Activated CD8-positive, alpha-beta memory T cell treated with anti-CD3 and anti-CD28 coated beads, Interleukin-2, amount 50 U/mL, for 4 hours (primary cell): ENCODE measurements at regions not wholly inside any gene's neighbourhood (a gene's known extent, or its start where the extent isn't known, plus 50 kb on each side); places are given as distances from the start of the nearest gene placed in this dataset.

Experiments
- DNase-seq: peaks from one replicate; pipeline ENCODE4 v3.0.0-alpha.2; 2020

DNA sequence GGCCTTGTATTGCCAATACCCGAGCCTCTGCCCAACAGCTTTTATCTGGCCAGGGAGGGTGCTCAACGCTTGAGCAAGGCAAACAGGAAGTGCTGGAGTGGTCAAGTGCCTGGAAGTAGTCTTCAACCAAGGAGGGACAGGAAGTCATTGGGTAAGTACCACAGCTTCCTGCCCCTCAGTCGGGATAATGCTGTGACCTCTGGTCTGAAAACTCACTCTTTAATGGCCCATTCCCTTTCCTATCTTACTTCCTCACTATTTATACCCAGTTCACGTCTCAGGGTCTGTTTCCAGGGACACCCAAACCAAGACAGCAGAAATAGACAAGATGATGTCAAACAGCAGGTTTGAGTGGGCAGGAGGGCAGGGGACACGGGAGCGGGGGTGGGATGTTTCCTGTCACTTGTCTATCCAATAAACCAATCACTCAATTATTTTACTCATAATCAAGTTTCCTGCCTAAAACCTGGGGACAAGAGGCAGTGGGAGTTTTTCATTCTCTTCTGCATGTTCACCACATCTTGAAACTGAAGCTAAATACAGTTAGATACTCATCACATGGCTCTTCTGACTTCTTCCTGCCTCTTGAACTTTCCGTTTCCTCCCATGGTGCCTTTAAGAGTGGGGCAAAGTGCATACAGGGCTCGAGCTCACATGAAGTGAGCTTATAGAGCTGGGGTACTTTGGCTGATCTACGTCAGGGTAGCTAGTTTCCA is 68.9 kb upstream of the CAB39 start:
- peak; percentile 49 for DNase-seq

DNA sequence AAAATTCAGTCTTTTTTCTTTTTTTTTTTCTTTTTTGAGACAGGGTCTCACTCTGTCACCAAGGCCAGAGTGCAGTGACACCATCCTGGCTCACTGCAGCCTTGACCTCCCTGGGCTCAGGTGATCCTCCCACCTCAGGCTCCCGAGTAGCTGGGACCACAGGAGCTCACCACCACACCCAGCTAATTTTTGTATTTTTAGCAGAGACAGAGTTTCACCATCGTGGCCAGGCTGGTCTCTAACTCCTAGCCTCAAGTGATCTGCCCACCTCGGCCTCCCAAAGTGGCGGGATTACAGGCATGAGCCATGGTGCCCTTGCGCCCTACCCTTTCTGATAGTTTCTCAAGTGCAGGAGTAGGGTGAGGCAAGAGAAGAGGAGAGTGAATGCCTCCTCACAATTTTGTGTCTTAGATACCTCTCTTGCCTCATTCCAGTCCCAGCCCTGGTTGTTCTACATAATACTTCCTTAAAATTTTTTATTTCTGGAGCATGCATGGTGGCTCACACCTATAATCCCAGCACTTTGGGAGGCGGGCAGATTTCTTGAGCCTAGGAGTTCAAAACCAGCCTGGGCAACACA is 68.2 kb upstream of the CAB39 start:
- no peak for DNase-seq

DNA sequence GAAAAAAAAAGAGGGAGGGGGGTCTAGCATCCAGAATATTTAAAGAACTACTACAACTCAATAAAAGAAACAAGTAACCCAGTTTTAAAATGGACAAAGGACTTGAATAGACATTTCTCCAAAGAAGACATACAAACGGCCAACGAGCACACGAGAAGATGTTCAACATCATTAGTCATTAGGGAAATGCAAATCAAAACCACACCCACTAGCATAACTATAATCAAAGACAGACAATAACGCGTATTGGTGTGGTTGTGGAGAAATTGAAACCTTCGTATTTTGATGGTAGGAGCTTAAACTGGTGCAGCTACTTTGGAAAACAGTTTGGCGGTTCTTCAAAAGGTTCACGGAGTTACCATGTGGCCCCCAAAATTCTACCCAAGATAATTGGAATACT is 64.3 kb upstream of the CAB39 start:
- no peak for DNase-seq

DNA sequence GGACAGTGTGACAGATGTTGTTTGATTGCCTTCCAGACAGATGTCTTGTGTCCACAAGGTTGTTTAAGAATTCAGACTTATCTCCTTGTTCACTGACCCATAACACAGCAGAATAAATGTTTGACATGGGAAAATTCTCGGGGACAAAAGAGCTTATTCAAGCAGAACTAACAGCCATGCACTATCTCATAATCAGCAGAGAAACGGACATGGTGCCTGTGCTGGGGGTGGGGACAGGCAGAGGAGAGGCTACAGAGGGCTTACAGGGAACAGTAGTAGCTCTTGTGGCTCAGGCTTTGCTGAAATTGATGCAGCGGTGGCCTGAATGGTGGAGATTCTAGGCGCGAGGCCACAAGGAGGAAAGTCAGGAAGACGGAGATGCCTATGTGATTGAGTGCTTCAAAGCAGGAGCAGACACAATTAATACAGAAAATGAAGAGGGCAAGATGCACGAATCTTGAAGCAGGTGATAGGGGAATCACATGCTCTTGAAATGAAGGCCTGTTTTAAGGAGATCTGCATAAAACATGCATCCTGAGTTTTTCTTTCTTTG is 62.0 kb upstream of the CAB39 start:
- DNase-seq, result no peak

DNA sequence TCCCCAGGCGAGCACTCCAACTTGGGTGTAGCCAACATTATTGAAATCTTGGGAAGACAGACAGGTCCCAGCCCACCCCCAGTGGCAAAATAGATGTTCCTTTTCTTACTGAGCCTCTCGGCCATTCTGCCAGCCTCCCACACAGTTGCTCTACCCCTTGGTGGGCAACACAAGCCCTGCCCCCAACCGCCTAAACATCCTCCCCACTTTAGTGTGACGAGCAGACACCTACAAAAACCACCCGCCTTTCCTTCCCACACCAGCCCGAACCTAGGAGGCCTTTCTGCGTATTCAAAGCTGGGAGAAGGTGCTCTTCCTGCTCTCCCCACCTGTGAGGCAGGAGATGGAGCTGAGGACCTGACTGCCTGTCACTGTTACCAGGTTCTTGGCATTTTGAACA is 58.6 kb upstream of the CAB39 start:
- DNase-seq, result no peak

DNA sequence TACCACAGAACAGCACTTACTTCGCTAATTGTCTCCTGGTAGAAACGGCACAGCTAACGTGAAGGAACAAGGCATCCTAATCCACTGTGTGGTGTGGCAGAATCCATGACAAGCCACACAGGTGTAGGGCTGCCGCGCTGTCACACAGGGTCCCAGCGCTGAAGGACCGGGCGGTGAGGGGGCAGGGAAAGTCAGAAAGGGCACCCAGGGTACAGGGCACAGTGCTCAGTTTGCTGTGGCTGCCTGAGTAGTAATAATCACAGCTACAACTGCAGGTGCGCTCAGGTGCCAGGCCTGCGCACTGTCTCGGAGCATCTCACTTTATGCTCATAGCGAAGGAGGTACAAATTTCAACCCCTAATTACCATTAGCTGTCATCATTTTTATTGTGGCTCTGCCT is 55.2 kb upstream of the CAB39 start:
- DNase-seq, result no peak

DNA sequence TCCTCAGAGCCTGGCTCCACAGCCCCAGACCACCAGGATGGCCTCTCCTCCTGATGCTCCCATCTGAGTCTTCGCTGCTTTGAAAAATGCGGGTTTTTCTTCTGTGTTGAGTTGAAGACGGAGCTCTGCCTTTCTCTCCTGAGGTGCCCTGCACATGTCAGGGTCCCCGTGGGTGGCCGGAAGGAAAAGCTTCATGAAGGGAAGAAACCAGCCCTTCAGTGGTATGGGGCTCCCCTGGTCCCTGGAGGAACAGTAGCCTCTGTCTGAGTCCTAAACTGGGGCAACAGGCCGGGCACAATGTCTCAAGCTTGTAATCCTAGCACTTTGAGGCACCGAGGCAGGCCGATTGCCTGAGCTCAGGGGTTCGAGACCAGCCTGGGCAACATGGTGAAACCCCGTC is 54.7 kb upstream of the CAB39 start:
- no peak for DNase-seq

DNA sequence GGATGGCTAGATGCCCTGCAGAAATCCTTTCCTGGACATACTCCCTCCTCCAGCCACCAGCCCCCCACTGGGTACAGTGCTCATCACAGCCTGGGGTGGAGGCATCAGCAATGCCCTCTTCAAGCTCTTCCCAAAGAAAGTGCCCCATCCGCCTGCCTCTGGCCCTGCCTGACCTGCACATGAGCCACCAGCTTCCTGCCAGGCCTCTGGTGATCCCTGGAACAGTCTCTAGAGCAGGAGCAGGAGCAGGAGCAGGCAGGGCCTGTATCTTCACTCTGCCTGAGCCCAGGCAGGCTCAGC is 54.1 kb upstream of the CAB39 start:
- no peak for DNase-seq

DNA sequence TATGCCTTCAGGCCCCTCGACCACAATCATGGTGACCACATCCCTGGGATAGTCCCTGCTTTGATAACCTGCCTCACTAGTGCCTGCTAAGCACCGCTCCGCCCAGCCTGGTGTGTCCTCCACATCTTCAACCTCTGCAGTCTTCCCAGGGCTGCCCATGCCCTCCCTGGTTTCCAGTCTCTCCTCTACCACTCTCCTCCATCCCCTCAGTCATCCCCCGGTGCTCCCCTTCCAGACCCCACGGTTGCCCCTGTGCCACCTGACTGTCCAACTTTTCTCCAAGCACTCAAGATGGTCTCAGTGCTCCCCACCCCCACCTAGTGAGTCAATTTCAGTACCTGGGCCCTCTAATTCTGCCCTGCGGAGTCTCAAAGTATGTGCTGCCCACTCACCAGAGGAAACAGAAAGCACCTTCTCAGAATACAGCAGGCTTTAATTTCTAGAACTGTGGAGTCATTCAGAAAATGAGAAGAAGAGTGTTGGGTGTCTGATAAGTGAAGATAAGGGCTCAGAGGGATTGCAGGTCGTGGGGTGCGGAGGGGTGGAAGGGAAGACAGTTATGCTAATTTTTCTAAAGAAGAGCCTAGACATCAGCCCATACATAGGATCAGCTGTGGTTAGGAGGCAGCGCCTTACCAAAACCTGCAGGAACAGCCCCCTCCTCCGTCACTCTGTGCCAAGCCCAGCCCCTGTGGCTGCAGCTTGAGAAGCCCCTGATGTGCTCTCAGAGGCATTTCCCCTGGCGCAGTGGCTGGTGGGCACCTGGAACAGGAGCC is 53.6 kb upstream of the CAB39 start:
- DNase-seq, result no peak

DNA sequence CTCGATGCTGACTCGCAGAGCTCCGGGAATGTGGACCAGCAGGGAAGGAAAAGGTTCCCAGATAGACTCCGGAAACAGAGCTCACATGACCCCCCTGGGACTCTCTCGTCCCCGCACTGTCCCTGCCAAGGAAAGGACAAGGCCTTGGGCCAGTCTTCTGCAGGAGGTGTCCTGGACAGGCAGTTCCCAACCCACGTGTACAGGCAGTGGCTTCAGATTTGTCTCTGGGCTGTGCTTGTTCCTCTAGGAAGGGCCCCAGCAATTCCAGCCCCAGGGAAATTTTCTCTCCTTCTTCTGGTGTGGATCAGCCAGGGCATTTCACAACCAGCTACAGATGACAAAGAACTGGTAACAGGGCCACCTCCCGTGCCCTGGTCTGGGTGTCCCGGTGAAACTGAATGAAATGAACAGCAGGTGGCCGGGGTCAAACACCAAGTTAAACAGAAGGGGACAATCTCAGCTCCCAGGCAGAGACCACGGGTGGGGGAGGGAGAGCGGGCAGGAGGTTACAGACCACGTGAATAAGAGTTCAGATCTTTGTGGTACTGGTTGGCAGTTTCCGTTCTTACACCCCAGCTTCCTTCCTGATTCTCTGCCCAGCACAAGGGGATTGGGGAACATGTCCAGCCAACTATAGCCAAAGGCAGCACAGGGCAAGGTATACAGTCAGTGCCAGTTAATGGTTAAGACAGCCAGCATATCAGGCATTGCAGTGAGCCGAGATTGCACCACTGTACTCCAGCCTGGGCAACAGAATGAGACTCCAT is 52.2 kb upstream of the CAB39 start:
- peak; percentile 41 for DNase-seq

DNA sequence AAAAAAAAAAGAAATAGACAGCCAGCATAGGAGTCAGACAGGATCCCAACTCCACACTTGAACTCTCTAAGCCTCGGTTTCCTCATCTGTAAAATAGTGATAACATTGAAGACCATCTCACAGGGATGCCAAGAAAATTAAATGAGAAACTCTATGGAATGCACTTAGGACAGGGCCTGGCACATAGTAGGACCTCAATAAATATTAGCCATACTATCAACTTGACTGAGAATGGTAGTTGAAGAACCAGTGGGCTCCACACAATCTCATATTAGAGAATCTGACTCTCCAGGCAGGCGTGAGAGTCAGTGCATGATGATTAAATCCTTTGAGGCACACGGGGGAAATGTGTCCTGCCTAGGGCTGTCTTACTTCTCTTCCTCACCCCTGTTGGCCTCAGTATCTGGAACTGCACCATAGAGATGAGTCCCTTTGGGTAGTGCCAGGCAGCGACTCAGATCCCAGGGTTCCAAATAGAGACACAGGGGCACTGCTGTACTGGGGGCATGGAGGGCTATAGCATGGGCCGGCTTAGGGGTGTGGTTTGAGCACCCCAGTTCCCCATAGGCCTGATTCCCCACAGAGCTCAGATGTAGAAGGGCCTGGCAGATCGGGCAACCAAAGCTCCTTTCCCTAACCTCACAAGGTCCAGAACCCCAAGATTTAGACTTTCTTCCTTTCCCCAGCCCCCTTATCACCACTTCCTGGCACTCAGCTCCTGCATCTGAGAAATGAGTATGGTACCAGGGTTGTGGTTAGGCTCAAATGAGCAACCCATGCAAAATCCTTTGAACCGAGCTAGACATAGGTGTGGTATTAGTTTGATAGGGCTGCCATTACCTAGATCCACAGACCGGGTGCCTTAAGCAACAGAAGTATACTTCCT is 51.3 kb upstream of the CAB39 start:
- DNase-seq, result no peak
